ENCODE measurements at regions not wholly inside any gene's neighbourhood (a gene's known extent, or its start where the extent isn't known, plus 50 kb on each side); places are given as distances from the start of the nearest gene placed in this dataset.

- TF ChIP-seq CTCF (IDR thresholded peaks at IDR 0.05; ENCODE audit: control extremely low read depth, extremely low read depth, low read depth, missing control alignments), result no peak
- CTCF ChIA-PET, result no interaction called here
- POLR2A ChIA-PET, result no interaction called here
- DNase-seq (ENCODE audit: extremely low spot score), result no peak
These were observed 119.3 kb upstream of the GJB6 start for GRCh38 chr13:20351281-20352022.

- POLR2A ChIA-PET, result no interaction called here
These were observed 118.7 kb upstream of the GJB6 start for GRCh38 chr13:20350819-20351218.

GRCh38 chr13:20350382-20350763 is 118.3 kb upstream of the GJB6 start:
- POLR2A ChIA-PET, result no interaction called here
- TF ChIP-seq CTCF (IDR thresholded peaks at IDR 0.05; ENCODE audit: control extremely low read depth, extremely low read depth, low read depth, missing control alignments), result no peak
- CTCF ChIA-PET, result no interaction called here

More at GRCh38 chr13:20350819-20351218, 118.7 kb upstream of the GJB6 start:
- TF ChIP-seq CTCF (IDR thresholded peaks at IDR 0.05; ENCODE audit: control extremely low read depth, extremely low read depth, low read depth, missing control alignments), result no peak
- CTCF ChIA-PET, result no interaction called here
- no peak for DNase-seq (ENCODE audit: extremely low spot score)

GRCh38 chr13:20349564-20350381 is 117.7 kb upstream of the GJB6 start:
- DNase-seq (ENCODE audit: extremely low spot score), result no peak
- ChIA-PET CTCF (no interaction called here), POLR2A (no interaction called here)
- TF ChIP-seq CTCF (IDR thresholded peaks at IDR 0.05; ENCODE audit: control extremely low read depth, extremely low read depth, low read depth, missing control alignments), result no peak

More at GRCh38 chr13:20350382-20350763, 118.3 kb upstream of the GJB6 start:
- DNase-seq (ENCODE audit: extremely low spot score), result no peak

- TF ChIP-seq CTCF (IDR thresholded peaks at IDR 0.05; ENCODE audit: control extremely low read depth, extremely low read depth, low read depth, missing control alignments), result no peak
- ChIA-PET POLR2A (no interaction called here), CTCF (no interaction called here)
- no peak for DNase-seq (ENCODE audit: extremely low spot score)
These were observed 116.7 kb upstream of the GJB6 start for GRCh38 chr13:20348645-20349408.

- CTCF ChIA-PET, result no interaction called here
- TF ChIP-seq CTCF (IDR thresholded peaks at IDR 0.05; ENCODE audit: control extremely low read depth, extremely low read depth, low read depth, missing control alignments), result no peak
- POLR2A ChIA-PET, result no interaction called here
- no peak for DNase-seq (ENCODE audit: extremely low spot score)
These were observed 115.9 kb upstream of the GJB6 start for GRCh38 chr13:20348018-20348417.
